ENCODE measurements at regions not wholly inside any gene's neighbourhood (a gene's known extent, or its start where the extent isn't known, plus 50 kb on each side); places are given as distances from the start of the nearest gene placed in this dataset.

DNA sequence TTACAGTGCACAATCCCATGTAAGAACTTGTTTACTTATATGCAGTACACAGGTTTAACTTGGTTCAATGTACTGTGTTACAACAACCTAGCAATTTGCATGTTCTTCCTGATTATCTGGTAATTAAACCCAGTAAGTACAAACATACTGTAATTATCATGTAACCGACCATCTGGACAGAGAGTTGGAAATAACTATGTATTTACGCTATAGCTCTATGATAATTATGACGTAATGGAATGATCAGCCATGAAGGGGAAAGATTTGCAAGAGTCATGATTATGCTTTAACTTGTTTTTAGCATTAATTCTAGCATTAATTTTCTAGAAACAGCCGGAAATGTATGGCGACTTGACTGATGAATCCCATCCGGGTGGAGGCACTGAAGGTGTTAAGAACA is 74.8 kb upstream of the SALL1 start:
- TF ChIP-seq EZH2phosphoT487 (IDR thresholded peaks at IDR 0.05; ENCODE audit: borderline replicate concordance) (no peak), YY1 (IDR thresholded peaks at IDR 0.05; ENCODE audit: extremely low read depth, insufficient replicate concordance, low read depth, low read length) (no peak), CTCF (IDR thresholded peaks at IDR 0.05 in 2 of 3, conservative IDR thresholded peaks at IDR 0.05 in 1 of 3; ENCODE audit: borderline replicate concordance in 1 of 3, insufficient read depth in 1 of 3, low read depth in 2 of 3, low read length in 2 of 3) (no peak), ATF3 (IDR thresholded peaks at IDR 0.05) (no peak), JUND (IDR thresholded peaks at IDR 0.05) (no peak), POLR2AphosphoS5 (IDR thresholded peaks at IDR 0.05; ENCODE audit: low read depth, low read length) (no peak), TCF7L2 (IDR thresholded peaks at IDR 0.05; ENCODE audit: borderline replicate concordance, extremely low read depth, insufficient read depth, insufficient read length) (no peak), POLR2A (IDR thresholded peaks at IDR 0.05; ENCODE audit: borderline replicate concordance, extremely low read depth, insufficient read depth, insufficient read length) (no peak), ZBTB33 (IDR thresholded peaks at IDR 0.05; ENCODE audit: extremely low read depth, insufficient replicate concordance, low read length) (no peak), EZH2 (IDR thresholded peaks at IDR 0.05) (no peak), FOSL1 (IDR thresholded peaks at IDR 0.05; ENCODE audit: low read depth) (no peak), SP1 (IDR thresholded peaks at IDR 0.05; ENCODE audit: low read depth) (no peak)
